ENCODE measurements at regions not wholly inside any gene's neighbourhood (a gene's known extent, or its start where the extent isn't known, plus 50 kb on each side); places are given as distances from the start of the nearest gene placed in this dataset.

DNA sequence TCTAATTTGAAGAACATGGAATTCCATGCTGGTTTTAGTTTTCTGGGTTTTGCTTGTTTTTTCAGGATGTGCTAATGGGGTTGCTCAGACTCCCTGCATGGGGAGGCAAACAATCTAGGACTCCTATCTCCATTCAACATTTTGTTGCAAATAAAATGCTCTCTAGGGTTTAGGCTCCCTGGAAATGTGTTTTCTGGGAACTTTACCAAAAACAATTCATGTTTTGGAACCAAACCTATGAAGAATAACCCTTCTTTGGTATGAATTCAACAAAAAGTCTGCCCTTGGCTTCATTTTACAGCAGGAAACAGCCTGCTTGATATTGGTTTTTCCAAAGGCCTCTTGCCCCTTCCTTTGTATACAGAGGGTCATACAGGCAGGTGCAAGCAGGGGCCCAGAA, 217.7 kb downstream of the FOXA2 start:
- DNase-seq: no peak

DNA sequence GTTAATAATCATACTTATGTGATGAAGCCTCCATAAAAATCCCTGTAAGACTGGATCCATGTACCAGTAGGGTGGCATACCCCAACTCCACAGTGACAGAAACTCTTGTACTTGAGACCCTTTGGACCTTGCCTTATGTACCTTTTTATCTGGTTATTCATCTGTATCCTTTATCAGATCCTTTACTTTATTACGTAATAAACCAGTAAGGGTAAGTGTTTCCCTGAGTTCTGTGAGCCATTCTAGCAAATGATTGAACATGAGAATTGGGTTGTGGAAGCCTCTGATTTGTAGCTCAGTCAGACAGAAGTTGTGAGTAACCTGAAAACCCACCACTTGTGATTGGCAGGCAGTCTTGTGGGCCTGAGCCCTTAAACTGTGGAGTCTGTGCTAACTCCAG, 229.7 kb downstream of the FOXA2 start:
- no peak for DNase-seq

DNA sequence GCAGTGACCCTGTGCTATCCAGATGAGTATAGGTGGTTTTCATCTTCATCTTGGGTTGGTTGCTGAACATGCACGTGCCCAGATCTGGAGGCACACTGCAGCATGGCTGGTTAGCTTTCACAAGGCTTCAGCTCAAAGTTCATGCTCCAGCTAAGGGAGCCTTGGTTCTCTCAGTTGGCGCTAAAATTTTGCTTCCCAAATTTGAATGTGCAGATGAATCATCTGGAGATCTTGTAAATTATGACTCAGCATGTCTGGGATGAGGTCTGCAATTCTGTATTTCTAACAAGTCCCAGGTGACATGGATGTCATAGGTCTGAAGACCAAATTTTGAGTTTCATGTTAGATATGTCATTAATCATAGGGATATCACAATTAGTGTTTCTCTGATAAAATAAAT, 230.8 kb downstream of the FOXA2 start:
- no peak for DNase-seq

- DNase-seq: no peak
Observed at GRCh38 chr20:22352019-22352418, 232.4 kb downstream of the FOXA2 start.

DNA sequence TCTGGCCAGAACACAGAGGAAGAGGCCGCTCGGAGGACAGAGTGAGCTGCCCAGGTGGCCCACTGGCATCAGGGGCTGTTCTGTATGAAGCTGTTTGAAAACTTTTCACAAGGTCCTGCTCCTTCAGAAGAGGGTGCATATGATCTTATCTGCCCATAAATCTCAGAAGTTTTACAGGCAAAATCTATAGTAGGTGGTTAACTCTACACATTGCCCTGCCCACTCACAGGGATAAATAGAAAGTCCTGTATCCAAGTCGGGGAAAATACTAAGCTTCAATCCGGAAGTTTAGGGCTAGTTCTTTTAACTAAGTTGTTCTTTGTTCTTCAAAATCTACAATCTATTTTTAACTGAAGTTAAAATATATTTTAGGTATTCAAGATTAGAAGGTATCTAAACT, 233.7 kb downstream of the FOXA2 start:
- no peak for DNase-seq

DNA sequence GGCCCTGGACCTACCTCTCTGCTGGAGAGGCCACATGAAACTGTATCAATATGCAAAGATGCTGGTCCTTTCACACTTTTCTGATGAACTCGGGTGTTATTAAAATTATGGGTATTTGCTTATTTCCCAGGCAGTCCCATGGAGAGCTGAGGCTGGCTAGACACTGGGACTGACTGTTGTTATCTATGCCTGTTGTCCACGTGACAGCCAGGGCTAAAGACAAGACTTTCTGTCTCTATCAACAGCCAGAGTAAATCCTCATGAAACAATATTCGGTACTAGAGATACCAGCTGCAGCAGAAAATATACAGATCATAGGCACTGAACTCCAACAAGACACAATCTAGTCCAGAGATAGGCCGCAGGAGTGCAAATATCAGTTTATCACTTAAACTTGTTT, 236.4 kb downstream of the FOXA2 start:
- DNase-seq: no peak

DNA sequence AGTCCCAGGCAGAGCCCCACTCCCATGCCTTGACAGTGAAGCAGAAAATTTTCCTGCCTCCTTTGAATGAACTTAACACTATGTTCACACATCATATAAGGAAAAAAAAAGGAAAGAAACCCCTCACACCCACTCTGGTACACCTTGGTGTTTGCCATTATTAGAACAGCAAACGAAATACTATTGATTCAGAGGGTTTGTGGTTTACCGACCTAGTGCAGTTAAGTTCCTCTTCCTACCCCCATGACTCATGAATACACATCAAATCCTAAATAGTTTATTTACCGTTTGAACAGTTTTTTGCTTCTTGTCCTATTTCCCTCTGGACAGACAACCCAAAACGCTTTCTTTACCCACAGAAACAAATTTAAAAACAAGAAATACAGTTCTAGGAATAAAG, 237.7 kb downstream of the FOXA2 start:
- no peak for DNase-seq

DNA sequence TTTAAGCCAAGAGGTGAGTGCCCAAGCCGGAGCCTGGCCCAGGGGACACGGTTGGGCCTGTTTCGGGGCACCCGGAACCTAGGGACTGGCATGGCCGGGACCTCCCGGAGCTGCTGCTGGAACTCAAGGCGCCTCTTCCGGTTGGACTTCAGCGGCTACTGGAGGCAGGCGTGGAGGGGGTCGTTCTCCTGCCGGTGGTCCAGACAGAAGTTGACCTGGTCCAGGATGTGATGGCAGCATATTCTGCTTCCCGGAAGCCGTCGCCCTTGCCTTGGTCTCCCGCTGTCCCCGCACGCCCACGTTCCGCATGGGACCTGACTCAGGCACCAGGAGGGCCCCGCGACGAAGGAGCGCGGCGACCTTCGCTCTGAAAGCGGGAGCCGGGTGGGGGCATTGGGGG, 240.8 kb downstream of the FOXA2 start:
- no peak for DNase-seq

DNA sequence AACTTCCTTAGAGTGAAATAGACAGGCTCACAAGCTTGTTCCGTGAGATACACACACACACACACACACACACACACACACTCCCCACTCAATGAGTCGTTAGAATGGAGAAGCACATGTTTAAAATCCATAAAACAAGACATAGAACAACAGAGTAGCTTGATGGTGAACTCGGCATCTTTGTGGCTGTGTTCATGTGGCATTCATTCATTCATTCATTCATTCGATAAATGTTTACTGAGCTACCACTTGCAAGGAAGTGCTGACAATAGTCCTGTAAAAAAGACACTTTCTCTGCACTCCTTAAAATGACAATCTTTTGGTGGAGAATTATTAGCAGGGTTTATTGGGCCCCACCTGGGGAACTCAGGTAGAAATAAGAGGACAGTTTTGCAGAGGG, 242.0 kb downstream of the FOXA2 start:
- no peak for DNase-seq

- no peak for DNase-seq
Observed at GRCh38 chr20:22341508-22341907, 242.9 kb downstream of the FOXA2 start.

GRCh38 chr20:22339946-22340345, 244.4 kb downstream of the FOXA2 start:
- DNase-seq: no peak

GRCh38 chr20:22339091-22339881, 245.1 kb downstream of the FOXA2 start:
- peak; percentile 9 for DNase-seq

DNA sequence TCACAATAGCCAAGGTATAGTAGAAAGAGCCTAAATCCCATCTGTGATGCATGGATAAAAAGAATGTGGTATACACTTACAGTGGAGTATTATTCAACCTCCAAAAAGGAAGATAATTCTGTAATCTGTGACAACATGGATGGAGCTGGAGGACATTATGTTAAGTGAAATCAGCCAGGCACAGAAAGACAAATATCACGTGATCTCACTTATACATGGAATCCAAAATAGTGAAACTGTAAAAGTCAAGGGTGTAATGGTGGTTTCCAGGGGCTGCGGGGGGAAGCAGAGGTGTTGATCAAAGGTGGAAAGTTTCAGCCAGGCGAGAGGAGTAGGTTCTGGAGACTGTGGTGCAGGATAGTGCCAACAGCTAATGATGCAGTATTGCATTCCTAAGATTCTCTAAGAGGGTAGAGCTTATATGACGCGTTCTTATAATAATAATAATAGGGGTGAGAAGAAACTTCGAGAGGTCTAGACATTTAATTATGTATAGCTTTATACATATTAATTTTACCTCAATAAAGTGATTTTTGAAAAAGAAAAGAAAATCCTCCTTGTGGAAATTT, 246.1 kb downstream of the FOXA2 start:
- no peak for DNase-seq

GRCh38 chr20:22335210-22335609, 249.2 kb downstream of the FOXA2 start:
- DNase-seq: no peak

DNA sequence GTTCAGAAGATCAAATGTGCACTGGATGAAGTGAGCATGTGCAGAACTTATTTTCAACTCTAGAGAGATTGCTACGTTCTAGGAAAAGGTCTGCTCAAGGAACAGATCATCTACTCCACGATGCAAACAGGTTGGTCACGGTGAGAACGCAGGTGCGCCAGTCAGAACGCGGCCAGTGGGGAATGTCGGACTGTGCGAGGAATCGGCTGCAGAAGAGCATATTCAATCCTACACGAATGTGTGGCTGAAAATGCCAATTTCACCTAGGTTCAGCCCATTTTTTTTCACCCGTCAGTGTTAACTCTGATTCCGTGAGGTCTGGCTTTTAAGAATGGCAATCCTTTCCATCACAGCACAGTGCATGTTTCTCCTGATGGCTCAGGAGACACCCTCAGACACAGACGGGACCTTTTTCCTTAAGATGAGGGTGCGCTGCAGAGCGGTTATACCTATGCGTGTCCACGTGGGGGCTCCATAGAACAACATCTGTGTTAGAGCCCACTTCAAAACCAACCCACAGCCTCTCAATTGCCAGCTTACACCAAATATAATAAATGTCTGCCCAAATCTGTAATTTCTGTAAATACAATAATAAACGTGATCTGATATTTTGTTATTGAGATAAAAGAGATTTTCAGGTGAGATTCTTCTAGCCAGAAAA, 250.4 kb downstream of the FOXA2 start:
- DNase-seq: peak; percentile 19

DNA sequence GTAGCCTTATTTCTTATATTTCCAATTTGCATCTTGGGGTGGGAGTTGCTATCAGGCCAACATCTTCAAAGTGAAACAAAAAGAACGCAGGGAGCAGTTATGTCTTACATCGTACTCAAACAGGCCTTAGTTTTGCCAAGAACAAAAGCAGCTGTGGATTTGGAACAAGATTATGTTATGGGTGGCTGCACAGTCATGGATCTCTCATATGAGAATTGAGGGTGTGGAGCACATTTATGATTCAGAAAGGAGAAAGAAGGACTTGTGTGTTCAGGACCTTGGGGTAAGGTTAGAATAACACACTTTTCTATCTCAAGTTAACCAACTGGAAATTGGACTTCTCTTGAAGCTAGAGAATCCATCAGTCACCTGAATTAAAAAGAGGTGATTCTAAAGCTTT, 259.9 kb downstream of the FOXA2 start:
- no peak for DNase-seq

- no peak for DNase-seq
Observed at GRCh38 chr20:22322513-22322912, 261.9 kb downstream of the FOXA2 start.

- no peak for DNase-seq
Observed at GRCh38 chr20:22321191-22321590, 263.2 kb downstream of the FOXA2 start.

DNA sequence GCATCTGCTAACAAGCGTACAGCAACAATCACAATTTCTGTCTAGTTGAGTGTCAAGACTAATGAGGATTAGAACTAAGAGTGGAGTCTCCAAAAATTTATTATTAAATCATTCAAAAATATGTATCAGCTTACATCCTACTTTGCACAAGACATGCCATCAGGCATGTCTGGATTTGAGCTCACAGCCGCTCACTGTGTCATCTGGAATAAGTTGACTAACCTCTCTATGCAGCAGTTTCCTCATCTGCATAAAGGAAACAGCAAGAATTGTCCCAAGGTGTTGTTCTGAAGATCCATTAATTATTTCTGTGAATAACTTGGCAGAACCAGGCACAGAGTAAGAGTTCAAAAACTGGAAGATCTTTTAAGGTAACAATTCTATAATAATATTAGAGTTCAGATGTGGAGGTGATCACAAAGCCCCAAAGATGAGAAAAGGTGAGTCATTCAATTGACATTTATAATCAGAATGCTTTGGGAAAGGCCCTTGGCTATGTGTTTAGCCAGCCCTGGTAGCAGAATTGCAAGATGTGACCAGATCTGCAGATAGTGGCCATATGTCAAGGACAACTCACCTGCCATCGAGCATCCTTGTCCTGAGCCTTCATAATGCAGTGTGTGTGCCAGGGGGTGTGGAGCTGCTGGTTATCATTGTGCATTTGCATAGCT, 264.0 kb downstream of the FOXA2 start:
- DNase-seq: no peak

DNA sequence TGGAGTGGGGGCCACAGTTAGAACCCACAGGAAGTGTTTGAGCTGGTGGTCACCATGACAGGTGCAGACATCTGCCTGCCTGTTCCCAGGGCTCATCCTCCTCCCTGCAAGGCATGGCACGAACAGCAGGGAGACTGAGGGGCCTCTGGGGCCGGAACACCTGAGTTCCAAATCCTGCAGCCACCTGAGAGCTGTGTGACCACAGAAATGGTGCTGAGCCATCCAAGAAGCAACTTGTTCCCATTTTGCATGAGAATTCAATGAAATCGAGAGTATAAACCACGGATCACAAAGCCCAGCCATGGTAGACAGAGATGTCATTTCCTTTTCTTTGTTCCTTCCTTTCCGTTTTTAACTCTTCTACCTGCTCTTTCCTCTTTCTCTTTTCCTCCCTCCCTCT, 268.6 kb downstream of the FOXA2 start:
- DNase-seq: no peak

GRCh38 chr20:22315073-22315472, 269.3 kb downstream of the FOXA2 start:
- DNase-seq: no peak

DNA sequence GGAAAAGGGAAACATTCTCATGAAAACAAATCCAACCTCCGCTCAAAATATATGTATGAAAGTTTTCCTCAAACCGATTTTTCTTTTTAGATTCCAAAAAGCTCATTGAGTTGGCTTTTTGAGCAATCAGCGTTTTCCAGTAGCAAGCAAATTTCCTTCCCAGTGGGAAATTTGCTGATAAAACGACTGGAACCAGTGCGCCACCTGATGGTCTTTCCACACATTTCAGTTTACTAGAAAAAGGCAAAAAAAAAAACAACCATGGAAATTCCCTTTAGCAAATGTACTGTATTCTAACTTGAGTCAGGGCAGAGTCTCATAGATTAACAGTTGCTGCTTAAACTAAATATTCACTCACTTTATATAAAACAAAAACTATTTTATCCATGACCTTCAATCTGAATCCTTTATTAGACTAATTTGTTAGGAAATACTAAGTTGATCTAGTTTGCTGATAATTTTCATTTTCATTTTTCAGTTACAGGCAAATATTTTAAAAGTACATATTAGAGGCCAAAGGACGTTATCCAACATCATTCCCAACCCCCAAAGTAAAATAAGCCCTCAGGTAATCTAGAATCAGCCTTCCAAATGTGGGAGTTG, 271.5 kb downstream of the FOXA2 start:
- DNase-seq: no peak

GRCh38 chr20:22308934-22309333, 275.4 kb downstream of the FOXA2 start:
- DNase-seq: no peak
